IPS-15b (cell line): ENCODE measurements at regions not wholly inside any gene's neighbourhood (a gene's known extent, or its start where the extent isn't known, plus 50 kb on each side); places are given as distances from the start of the nearest gene placed in this dataset.

Experiments used
- H3K27me3 ChIP-seq: one replicate; pipeline ENCODE4 v1.6.1; 2013; ENCODE audit warnings: low read length; ENCODE audit not compliant: control insufficient read depth, insufficient read depth
- H3K36me3 ChIP-seq: one replicate; pipeline ENCODE4 v1.6.1; 2013; ENCODE audit warnings: low read length; ENCODE audit not compliant: control insufficient read depth, insufficient read depth
- H3K4me1 ChIP-seq: one replicate; pipeline ENCODE4 v1.6.1; 2013; ENCODE audit warnings: mild to moderate bottlenecking, low read length; ENCODE audit not compliant: control insufficient read depth, insufficient read depth
- H3K4me3 ChIP-seq: one replicate; pipeline ENCODE4 v1.5.1; 2013; ENCODE audit warnings: low read depth, low read length
- H3K9ac ChIP-seq: one replicate; pipeline ENCODE4 v1.6.1; 2013; ENCODE audit warnings: low read depth, mild to moderate bottlenecking, low read length
- H3K9me3 ChIP-seq: one replicate; pipeline ENCODE4 v1.6.1; 2013; ENCODE audit warnings: mild to moderate bottlenecking, low read length; ENCODE audit not compliant: control insufficient read depth, insufficient read depth

- Histone ChIP-seq H3K36me3 (no peaks in the 10 kb centered on the region), H3K9ac (no peak overlapping the region), H3K9me3 (no peaks in the 10 kb centered on the region), H3K4me1 (peaks cover 3% of the 10 kb centered on the region), H3K27me3 (no peaks in the 10 kb centered on the region), H3K4me3 (no peak overlapping the region)
These were observed 384.3 kb upstream of the RARB start for GRCh38 chr3:25043749-25044148.

- Histone ChIP-seq H3K9ac (no peak overlapping the region), H3K4me3 (no peak overlapping the region), H3K9me3 (no peaks in the 10 kb centered on the region), H3K36me3 (no peaks in the 10 kb centered on the region), H3K27me3 (no peaks in the 10 kb centered on the region), H3K4me1 (peaks cover 3% of the 10 kb centered on the region)
These were observed 383.0 kb upstream of the RARB start for GRCh38 chr3:25044762-25045710.

GRCh38 chr3:25046911-25047771 is 380.9 kb upstream of the RARB start:
- Histone ChIP-seq H3K27me3 (no peaks in the 10 kb centered on the region), H3K36me3 (no peaks in the 10 kb centered on the region), H3K9ac (no peak overlapping the region), H3K4me3 (no peak overlapping the region), H3K9me3 (no peaks in the 10 kb centered on the region), H3K4me1 (peaks cover 3% of the 10 kb centered on the region)

- Histone ChIP-seq H3K9ac (no peak overlapping the region), H3K27me3 (no peaks in the 10 kb centered on the region), H3K4me1 (peaks cover 3% of the 10 kb centered on the region), H3K4me3 (no peak overlapping the region), H3K36me3 (no peaks in the 10 kb centered on the region), H3K9me3 (no peaks in the 10 kb centered on the region)
These were observed 378.8 kb upstream of the RARB start for GRCh38 chr3:25049304-25049703.

- H3K4me1 ChIP-seq, result no peaks in the 10 kb centered on the region
- no peaks in the 10 kb centered on the region for H3K27me3 ChIP-seq
- no peak overlapping the region for H3K9ac ChIP-seq
- no peaks in the 10 kb centered on the region for H3K36me3 ChIP-seq
- H3K4me3 ChIP-seq, result no peak overlapping the region
- H3K9me3 ChIP-seq, result no peaks in the 10 kb centered on the region
These were observed 374.7 kb upstream of the RARB start for GRCh38 chr3:25053360-25053759.

GRCh38 chr3:25056036-25056755 is 371.9 kb upstream of the RARB start:
- no peak overlapping the region for H3K4me3 ChIP-seq
- no peaks in the 10 kb centered on the region for H3K27me3 ChIP-seq
- no peak overlapping the region for H3K9ac ChIP-seq
- no peaks in the 10 kb centered on the region for H3K4me1 ChIP-seq
- no peaks in the 10 kb centered on the region for H3K36me3 ChIP-seq
- H3K9me3 ChIP-seq, result no peaks in the 10 kb centered on the region

GRCh38 chr3:25056803-25057351 is 371.2 kb upstream of the RARB start:
- no peaks in the 10 kb centered on the region for H3K36me3 ChIP-seq
- H3K4me1 ChIP-seq, result no peaks in the 10 kb centered on the region
- H3K9ac ChIP-seq, result no peak overlapping the region
- H3K27me3 ChIP-seq, result no peaks in the 10 kb centered on the region
- H3K4me3 ChIP-seq, result no peak overlapping the region
- no peaks in the 10 kb centered on the region for H3K9me3 ChIP-seq

- Histone ChIP-seq H3K9me3 (no peaks in the 10 kb centered on the region), H3K4me3 (no peak overlapping the region), H3K9ac (no peak overlapping the region), H3K27me3 (no peaks in the 10 kb centered on the region), H3K36me3 (no peaks in the 10 kb centered on the region), H3K4me1 (no peaks in the 10 kb centered on the region)
These were observed 370.7 kb upstream of the RARB start for GRCh38 chr3:25057379-25057778.

- Histone ChIP-seq H3K27me3 (no peaks in the 10 kb centered on the region), H3K36me3 (no peaks in the 10 kb centered on the region), H3K4me3 (no peak overlapping the region), H3K9me3 (no peaks in the 10 kb centered on the region), H3K9ac (no peak overlapping the region), H3K4me1 (no peaks in the 10 kb centered on the region)
These were observed 363.4 kb upstream of the RARB start for GRCh38 chr3:25064681-25065080.

GRCh38 chr3:25069970-25070369 is 358.1 kb upstream of the RARB start:
- Histone ChIP-seq H3K27me3 (no peaks in the 10 kb centered on the region), H3K4me3 (no peak overlapping the region), H3K9me3 (no peaks in the 10 kb centered on the region), H3K36me3 (no peaks in the 10 kb centered on the region), H3K4me1 (no peaks in the 10 kb centered on the region), H3K9ac (no peak overlapping the region)

- H3K36me3 ChIP-seq, result no peaks in the 10 kb centered on the region
- H3K27me3 ChIP-seq, result no peaks in the 10 kb centered on the region
- no peaks in the 10 kb centered on the region for H3K4me1 ChIP-seq
These were observed 356.2 kb upstream of the RARB start for GRCh38 chr3:25071846-25072245.

More at GRCh38 chr3:25071846-25072245, 356.2 kb upstream of the RARB start:
- Histone ChIP-seq H3K9ac (no peak overlapping the region), H3K9me3 (no peaks in the 10 kb centered on the region), H3K4me3 (no peak overlapping the region)
